Effector memory CD4-positive, alpha-beta T cell (primary cell): ENCODE measurements at regions not wholly inside any gene's neighbourhood (a gene's known extent, or its start where the extent isn't known, plus 50 kb on each side); places are given as distances from the start of the nearest gene placed in this dataset.
"Not testable (repeated sequence)": the region's sequence is repeated elsewhere in the genome, so short reads cannot be mapped to it uniquely, and the experiment has no call there.

Experiments used
- DNase-seq, 3 donors: peaks; one replicate each; pipeline ENCODE4 v3.0.0-alpha.2; 2020
- H3K27ac ChIP-seq: 2 replicates; pipeline ENCODE4 v1.7.0; 2013; ENCODE audit warnings: mild to moderate bottlenecking, low read length, moderate library complexity; ENCODE audit not compliant: insufficient read depth, poor library complexity, severe bottlenecking
- H3K27me3 ChIP-seq: replicated peaks from 2 replicates; pipeline ENCODE4 v1.7.0; 2013; ENCODE audit warnings: mild to moderate bottlenecking, low read length; ENCODE audit not compliant: insufficient read depth, control insufficient read depth, poor library complexity, severe bottlenecking
- H3K36me3 ChIP-seq: 2 replicates; pipeline ENCODE4 v1.7.0; 2013; ENCODE audit warnings: mild to moderate bottlenecking, low read length, moderate library complexity; ENCODE audit not compliant: control insufficient read depth, insufficient read depth
- H3K4me1 ChIP-seq: 2 replicates; pipeline ENCODE4 v1.7.0; 2013; ENCODE audit warnings: low read length, mild to moderate bottlenecking; ENCODE audit not compliant: control insufficient read depth, insufficient read depth, poor library complexity, severe bottlenecking
- H3K4me3 ChIP-seq: 2 replicates; pipeline ENCODE4 v1.7.0; 2013; ENCODE audit warnings: low read length, low read depth, mild to moderate bottlenecking; ENCODE audit not compliant: insufficient read depth, poor library complexity, severe bottlenecking
- H3K9me3 ChIP-seq: 2 replicates; pipeline ENCODE4 v1.7.0; 2013; ENCODE audit warnings: mild to moderate bottlenecking, low read length, moderate library complexity; ENCODE audit not compliant: control insufficient read depth

DNA sequence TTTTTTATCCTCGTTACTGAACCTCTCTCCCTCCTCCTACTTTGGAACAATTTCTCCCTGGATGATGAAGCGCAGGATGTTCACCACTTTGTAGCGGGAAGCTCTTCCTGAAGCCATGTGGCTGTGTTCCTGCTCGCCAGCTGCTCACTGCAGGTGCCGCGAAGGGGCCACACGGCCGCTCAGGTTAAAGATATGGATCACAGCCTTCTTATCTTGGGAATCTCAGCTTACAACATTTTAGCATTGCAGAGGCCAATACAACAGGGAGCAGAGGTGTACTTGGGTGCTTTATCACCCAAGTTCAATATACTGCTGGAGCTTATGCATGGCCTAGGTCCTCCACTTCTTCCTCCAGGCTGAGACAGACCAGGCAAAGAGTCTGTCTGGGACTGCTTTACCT is 201.2 kb upstream of the G2E3 start:
- no peak for DNase-seq
- no peaks in the 10 kb centered on the region for H3K27me3 ChIP-seq
- H3K36me3 ChIP-seq = no peaks in the 10 kb centered on the region
- no peak overlapping the region for H3K27ac ChIP-seq
- H3K4me1 ChIP-seq = no peaks in the 10 kb centered on the region
- no peaks in the 10 kb centered on the region for H3K9me3 ChIP-seq
- no peak overlapping the region for H3K4me3 ChIP-seq

DNA sequence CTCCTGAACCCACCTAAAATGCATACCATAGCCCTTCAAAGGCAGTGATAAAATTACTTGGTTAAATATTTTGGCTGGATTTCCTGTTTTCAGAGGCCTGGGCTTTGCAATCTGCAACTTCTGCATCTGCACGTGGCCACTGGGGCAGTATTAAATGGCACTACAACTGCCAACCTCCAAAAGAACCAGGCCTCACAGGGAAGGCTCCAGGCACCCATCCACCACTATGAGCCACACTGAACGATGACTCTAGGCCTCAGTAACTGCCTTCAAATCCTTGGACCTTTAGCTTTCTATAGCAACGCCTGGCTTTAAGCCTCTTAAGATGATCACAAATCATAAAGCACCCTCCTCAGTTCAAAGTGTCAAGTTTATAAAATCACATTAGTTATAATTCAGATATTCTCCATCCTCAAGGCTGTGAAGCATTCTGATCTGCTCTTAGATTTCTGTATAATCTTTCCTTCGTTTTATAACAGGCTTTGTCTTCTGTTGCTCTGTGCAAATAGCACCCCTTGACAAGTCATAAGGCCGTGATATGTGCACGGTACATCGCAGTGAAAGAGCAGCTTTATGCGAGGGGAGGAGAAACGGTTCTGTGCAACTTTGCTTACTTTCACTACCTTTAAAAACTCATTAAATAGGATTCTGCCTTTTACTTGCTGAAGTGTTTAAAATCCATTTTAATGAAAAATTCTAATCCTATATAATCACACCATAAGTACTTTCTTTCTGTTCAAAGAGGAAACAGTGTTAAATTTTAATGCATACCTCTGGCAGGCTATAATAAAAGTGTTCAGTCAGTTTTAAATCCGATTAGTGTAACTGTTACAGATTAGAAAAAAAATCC is 196.4 kb upstream of the G2E3 start:
- Histone ChIP-seq H3K9me3 (no peaks in the 10 kb centered on the region), H3K4me3 (no peak overlapping the region), H3K27me3 (no peaks in the 10 kb centered on the region), H3K36me3 (no peaks in the 10 kb centered on the region), H3K4me1 (no peaks in the 10 kb centered on the region), H3K27ac (no peak overlapping the region)
- DNase-seq = no peak

- not testable (repeated sequence) for H3K36me3 ChIP-seq, H3K27me3 ChIP-seq, H3K4me3 ChIP-seq, DNase-seq, H3K9me3 ChIP-seq, H3K27ac ChIP-seq, H3K4me1 ChIP-seq
These were observed 195.6 kb upstream of the G2E3 start for GRCh38 chr14:30363219-30363880.

GRCh38 chr14:30369502-30370180 is 189.3 kb upstream of the G2E3 start:
- Histone ChIP-seq H3K4me3 (no peak overlapping the region), H3K36me3 (no peaks in the 10 kb centered on the region), H3K27ac (no peak overlapping the region), H3K27me3 (no peaks in the 10 kb centered on the region), H3K4me1 (no peaks in the 10 kb centered on the region), H3K9me3 (no peaks in the 10 kb centered on the region)
- no peak for DNase-seq

GRCh38 chr14:30373053-30373452 is 185.9 kb upstream of the G2E3 start:
- no peaks in the 10 kb centered on the region for H3K36me3 ChIP-seq
- no peaks in the 10 kb centered on the region for H3K9me3 ChIP-seq
- H3K4me1 ChIP-seq = no peaks in the 10 kb centered on the region
- H3K27me3 ChIP-seq = no peaks in the 10 kb centered on the region
- no peak overlapping the region for H3K4me3 ChIP-seq
- no peak overlapping the region for H3K27ac ChIP-seq
- no peak for DNase-seq

- H3K27me3 ChIP-seq = no peaks in the 10 kb centered on the region
- no peaks in the 10 kb centered on the region for H3K9me3 ChIP-seq
- H3K4me3 ChIP-seq = no peak overlapping the region
- no peaks in the 10 kb centered on the region for H3K4me1 ChIP-seq
- H3K27ac ChIP-seq = no peak overlapping the region
- DNase-seq = no peak
- H3K36me3 ChIP-seq = no peaks in the 10 kb centered on the region
These were observed 185.4 kb upstream of the G2E3 start for GRCh38 chr14:30373526-30373925.

GRCh38 chr14:30375296-30375892 is 183.6 kb upstream of the G2E3 start:
- no peaks in the 10 kb centered on the region for H3K36me3 ChIP-seq
- H3K4me3 ChIP-seq = no peak overlapping the region
- peak; percentile 4 to 8 (median 6) for DNase-seq
- no peaks in the 10 kb centered on the region for H3K9me3 ChIP-seq
- no peaks in the 10 kb centered on the region for H3K4me1 ChIP-seq
- H3K27ac ChIP-seq = no peak overlapping the region
- no peaks in the 10 kb centered on the region for H3K27me3 ChIP-seq

- Histone ChIP-seq H3K27me3 (peaks cover 7% of the 10 kb centered on the region), H3K9me3 (no peaks in the 10 kb centered on the region), H3K4me3 (no peak overlapping the region), H3K27ac (no peak overlapping the region), H3K4me1 (no peaks in the 10 kb centered on the region), H3K36me3 (no peaks in the 10 kb centered on the region)
- DNase-seq = no peak
These were observed 177.0 kb upstream of the G2E3 start for GRCh38 chr14:30381861-30382480.

GRCh38 chr14:30385925-30386324 is 173.0 kb upstream of the G2E3 start:
- no peak overlapping the region for H3K4me3 ChIP-seq
- peaks cover 7% of the 10 kb centered on the region for H3K27me3 ChIP-seq
- H3K27ac ChIP-seq = no peak overlapping the region
- H3K4me1 ChIP-seq = no peaks in the 10 kb centered on the region
- DNase-seq = no peak
- no peaks in the 10 kb centered on the region for H3K9me3 ChIP-seq
- no peaks in the 10 kb centered on the region for H3K36me3 ChIP-seq
